IMR-90 (cell line): ENCODE measurements at regions not wholly inside any gene's neighbourhood (a gene's known extent, or its start where the extent isn't known, plus 50 kb on each side); places are given as distances from the start of the nearest gene placed in this dataset.

ENCODE experiments used
- ATAC-seq: fragments of 200-7000 bp; cut with Tn5 transposase; 2 replicates; pipeline ENCODE4 v1.9.1; 2020; ENCODE audit warnings: low read depth, mild to moderate bottlenecking, moderate library complexity
- BruUV-seq: library from RNA; stranded (reverse); fragments of 400-500 nt; replicated peaks from 2 replicates; lab custom pipeline; 2021; lab: Mats Ljungman, UMichigan
- CTCF ChIA-PET: fragments of 300-600 bp; formaldehyde crosslinking; extraction: SDS; loops from one replicate; lab custom pipeline; 2021; ENCODE audit warnings: antibody characterized with exemption; lab: Yijun Ruan, JAX
- POLR2A ChIA-PET: fragments of 300-600 bp; sonication (Branson Sonifier 250); formaldehyde crosslinking; loops from one replicate; lab custom pipeline; 2022; ENCODE audit warnings: antibody characterized with exemption; ENCODE audit not compliant: unreplicated experiment; lab: Charles Lee
- DNase-seq: peaks from one replicate; pipeline ENCODE4 v3.0.0; 2013
- H2AFZ ChIP-seq: replicated peaks from 2 replicates; pipeline ENCODE3; 2013; ENCODE audit warnings: low read length, mild to moderate bottlenecking; ENCODE audit not compliant: poor library complexity
- H2AK5ac ChIP-seq: 2 replicates; pipeline ENCODE4 v1.6.1; 2013; ENCODE audit warnings: low read depth, low read length, inconsistent platforms
- H2AK9ac ChIP-seq: replicated peaks from 2 replicates; pipeline ENCODE3; 2013; ENCODE audit warnings: mild to moderate bottlenecking, low read depth, low read length, moderate library complexity; ENCODE audit not compliant: poor library complexity
- H2BK120ac ChIP-seq: 2 replicates; pipeline ENCODE4 v1.6.1; 2013; ENCODE audit warnings: low read depth, low read length, inconsistent platforms
- H2BK15ac ChIP-seq: 3 replicates; pipeline ENCODE4 v1.6.1; 2013; ENCODE audit warnings: low read depth, low read length, inconsistent platforms
- H2BK20ac ChIP-seq: 2 replicates; pipeline ENCODE4 v1.6.1; 2013; ENCODE audit warnings: low read depth, mild to moderate bottlenecking, inconsistent platforms, low read length, moderate library complexity
- H2BK5ac ChIP-seq: 2 replicates; pipeline ENCODE4 v1.6.1; 2013; ENCODE audit warnings: mild to moderate bottlenecking, low read depth, low read length, inconsistent platforms; ENCODE audit not compliant: poor library complexity, severe bottlenecking
- H3K14ac ChIP-seq: replicated peaks from 2 replicates; pipeline ENCODE4 v1.6.1; 2013; ENCODE audit warnings: low read depth, low read length, inconsistent platforms
- H3K18ac ChIP-seq: 2 replicates; pipeline ENCODE4 v1.6.1; 2013; ENCODE audit warnings: low read depth, low read length, control low read depth
- H3K23ac ChIP-seq: 2 replicates; pipeline ENCODE4 v1.6.1; 2013; ENCODE audit warnings: low read depth, low read length, inconsistent platforms
- H3K27ac ChIP-seq: 2 replicates; pipeline ENCODE4 v1.5.1; 2013; ENCODE audit warnings: mild to moderate bottlenecking, control low read depth, low read length; ENCODE audit not compliant: insufficient read depth
- H3K27me3 ChIP-seq: 2 replicates; pipeline ENCODE4 v1.6.1; 2013; ENCODE audit warnings: low read length; ENCODE audit not compliant: control insufficient read depth, insufficient read depth
- H3K36me3 ChIP-seq: 2 replicates; pipeline ENCODE4 v1.6.1; 2013; ENCODE audit warnings: low read length, mixed read lengths; ENCODE audit not compliant: control insufficient read depth, insufficient read depth
- H3K4ac ChIP-seq: 2 replicates; pipeline ENCODE4 v1.6.1; 2013; ENCODE audit warnings: low read depth, low read length, inconsistent platforms
- H3K4me1 ChIP-seq: 2 replicates; pipeline ENCODE4 v1.6.1; 2013; ENCODE audit warnings: low read length, mixed read lengths; ENCODE audit not compliant: control insufficient read depth, insufficient read depth
- H3K4me2 ChIP-seq: 2 replicates; pipeline ENCODE4 v1.6.1; 2013; ENCODE audit warnings: low read depth, mild to moderate bottlenecking, control low read depth, low read length, moderate library complexity
- H3K4me3 ChIP-seq: 2 replicates; pipeline ENCODE4 v1.5.1; 2013; ENCODE audit warnings: low read depth, mild to moderate bottlenecking, control low read depth, low read length, moderate library complexity; ENCODE audit not compliant: insufficient read depth
- H3K56ac ChIP-seq: 2 replicates; pipeline ENCODE4 v1.6.1; 2013; ENCODE audit warnings: low read length, inconsistent platforms; ENCODE audit not compliant: insufficient read depth; ENCODE audit errors: extremely low read depth
- H3K79me1 ChIP-seq, 2 experiments: 2 replicates each; pipeline ENCODE4 v1.6.1; 2013; ENCODE audit warnings: low read length in 2 of 2, inconsistent platforms in 1 of 2, low read depth in 1 of 2
- H3K9ac ChIP-seq: 2 replicates; pipeline ENCODE4 v1.6.1; 2013; ENCODE audit warnings: low read depth, low read length, control low read depth
- H3K9me1 ChIP-seq: 2 replicates; pipeline ENCODE4 v1.6.1; 2013; ENCODE audit warnings: low read length, inconsistent platforms; ENCODE audit not compliant: insufficient read depth
- H3K9me3 ChIP-seq: 2 replicates; pipeline ENCODE4 v1.6.1; 2013; ENCODE audit warnings: low read length; ENCODE audit not compliant: control insufficient read depth, insufficient read depth
- H4K20me1 ChIP-seq: 2 replicates; pipeline ENCODE4 v1.6.1; 2013; ENCODE audit warnings: low read length, inconsistent platforms; ENCODE audit not compliant: insufficient read depth
- H4K5ac ChIP-seq: 2 replicates; pipeline ENCODE4 v1.6.1; 2013; ENCODE audit warnings: mild to moderate bottlenecking, low read depth, low read length, control low read depth
- H4K8ac ChIP-seq, 2 experiments: 2 replicates each; pipeline ENCODE4 v1.6.1; 2013; ENCODE audit warnings: low read depth in 2 of 2, low read length in 2 of 2, control low read depth in 1 of 2, inconsistent platforms in 1 of 2
- H4K91ac ChIP-seq: 2 replicates; pipeline ENCODE4 v1.6.1; 2013; ENCODE audit warnings: low read depth, low read length, inconsistent platforms; ENCODE audit not compliant: insufficient read depth
- BHLHE40 ChIP-seq: fragments of 150-350 bp; IDR thresholded peaks from 2 replicates; pipeline ENCODE4 v1.6.1; 2016; ENCODE audit warnings: mild to moderate bottlenecking, low read depth, low read length
- CHD1 ChIP-seq: IDR thresholded peaks from 2 replicates; pipeline ENCODE4 v1.6.1; 2012; ENCODE audit warnings: low read depth, low read length, improper control_type of control experiment
- MAZ ChIP-seq: IDR thresholded peaks from 2 replicates; pipeline ENCODE4 v1.6.1; 2012; ENCODE audit warnings: low read depth, mild to moderate bottlenecking, low read length, improper control_type of control experiment, moderate library complexity, borderline replicate concordance
- MXI1 ChIP-seq: IDR thresholded peaks from 2 replicates; pipeline ENCODE4 v1.6.1; 2012; ENCODE audit warnings: low read depth, mild to moderate bottlenecking, low read length, moderate library complexity, borderline replicate concordance
- RAD21 ChIP-seq: IDR thresholded peaks from 2 replicates; pipeline ENCODE4 v1.6.1; 2012; ENCODE audit warnings: low read length, improper control_type of control experiment
- WGBS, 2 experiments: methylation state at CpG; one replicate each; pipeline versions ENCODE4 v1.1.5 to v1.1.7; 2013; ENCODE audit warnings: missing lambda C conversion rate in 2 of 2; ENCODE audit not compliant: insufficient read length in 1 of 2; ENCODE audit errors: extremely low coverage in 2 of 2; 5-methylcytosine and 5-hydroxymethylcytosine counted together
- dilution Hi-C: fragments of 300-500 bp; cut with HindIII; formaldehyde crosslinking; loops from one replicate; pipeline ENCODE4 v1.14.3; 2018; ENCODE audit warnings: low sequenced_read_pairs; ENCODE audit not compliant: unreplicated experiment
- in situ Hi-C: fragments of 300-500 bp; cut with MboI; formaldehyde crosslinking; loops from 3 replicates; pipeline ENCODE4 v1.14.3; 2019; ENCODE audit warnings: low sequenced_read_pairs, inconsistent platforms, mixed read lengths
- intact Hi-C: fragments of 100-400 bp; cut with micrococcal nuclease; formaldehyde crosslinking; loops from 2 replicates; pipeline ENCODE4 v1.10.0; 2022
- TF ChIP-seq, protein P1 (sequence below): fragments of 150-350 bp; IDR thresholded peaks from 2 replicates; pipeline ENCODE4 v1.6.1; 2016; ENCODE audit warnings: low read depth, mild to moderate bottlenecking, low read length, moderate library complexity, borderline replicate concordance

DNA sequence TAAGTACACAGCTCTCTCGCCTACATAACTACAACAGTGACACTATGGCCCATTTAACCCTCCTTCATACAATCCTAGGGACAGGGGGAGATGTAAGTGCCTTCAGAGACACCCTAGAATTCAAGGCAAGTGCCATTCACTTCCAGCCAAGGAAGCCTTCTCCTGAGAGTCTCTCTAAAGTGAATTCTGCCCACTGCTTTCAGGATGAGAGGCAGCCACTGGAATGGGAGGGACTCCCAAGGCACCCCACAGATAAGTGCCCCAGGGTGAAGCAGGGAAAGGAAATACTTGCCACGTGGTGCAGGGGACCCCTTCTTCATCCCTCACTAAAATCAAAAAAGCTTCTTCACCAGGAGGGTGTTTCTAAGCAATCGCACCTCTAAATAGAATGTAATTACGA, 283.7 kb downstream of the ZNF608 start:
- ATAC-seq = no peak
- no peak for TF ChIP-seq CHD1
- TF ChIP-seq, protein P1, sequence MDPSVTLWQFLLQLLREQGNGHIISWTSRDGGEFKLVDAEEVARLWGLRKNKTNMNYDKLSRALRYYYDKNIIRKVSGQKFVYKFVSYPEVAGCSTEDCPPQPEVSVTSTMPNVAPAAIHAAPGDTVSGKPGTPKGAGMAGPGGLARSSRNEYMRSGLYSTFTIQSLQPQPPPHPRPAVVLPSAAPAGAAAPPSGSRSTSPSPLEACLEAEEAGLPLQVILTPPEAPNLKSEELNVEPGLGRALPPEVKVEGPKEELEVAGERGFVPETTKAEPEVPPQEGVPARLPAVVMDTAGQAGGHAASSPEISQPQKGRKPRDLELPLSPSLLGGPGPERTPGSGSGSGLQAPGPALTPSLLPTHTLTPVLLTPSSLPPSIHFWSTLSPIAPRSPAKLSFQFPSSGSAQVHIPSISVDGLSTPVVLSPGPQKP = no peak
- no peak for TF ChIP-seq RAD21
- no peak for TF ChIP-seq BHLHE40
- TF ChIP-seq MXI1 = no peak
- no peak for TF ChIP-seq MAZ
- Histone ChIP-seq H2AK9ac (no peak overlapping the region), H3K27ac (no peak overlapping the region), H4K5ac (no peak overlapping the region), H3K18ac (no peak overlapping the region), H3K36me3 (no peaks in the 10 kb centered on the region), H4K8ac (no peak overlapping the region), H3K56ac (no peak overlapping the region), H2BK15ac (no peak overlapping the region), H4K20me1 (no peaks in the 10 kb centered on the region), H2AK5ac (no peak overlapping the region), H2AFZ (no peak overlapping the region), H3K4ac (no peak overlapping the region), H2BK20ac (no peak overlapping the region), H3K9me3 (peaks cover 9% of the 10 kb centered on the region), H3K4me2 (no peak overlapping the region), H3K9me1 (no peaks in the 10 kb centered on the region), H4K91ac (no peak overlapping the region), H3K4me3 (no peak overlapping the region), H2BK120ac (no peak overlapping the region), H3K4me1 (no peaks in the 10 kb centered on the region), H3K79me1 (no peaks in the 10 kb centered on the region), H3K9ac (no peak overlapping the region), H3K14ac (no peak overlapping the region), H3K23ac (no peak overlapping the region), H2BK5ac (no peak overlapping the region), H3K27me3 (no peaks in the 10 kb centered on the region)
- in situ Hi-C loops (no loop called here), intact Hi-C loops (no loop called here), dilution Hi-C loops (no loop called here)
- no TSS peak for BruUV-seq
- ChIA-PET POLR2A (no interaction called here), CTCF (interaction anchor here (0.6 kb wide), 1 partner anchor 24 kb away, joined by 3 read pairs; no protein-coding TSS in a partner anchor)
- WGBS, 2 experiments = no CpG with 5 or more reads among the region's 4 CpGs
- DNase-seq = no peak
